AG04450 (cell line): ENCODE measurements at regions not wholly inside any gene's neighbourhood (a gene's known extent, or its start where the extent isn't known, plus 50 kb on each side); places are given as distances from the start of the nearest gene placed in this dataset.

ENCODE experiments used
- CTCF ChIA-PET: fragments of 300-600, 350-600 bp; formaldehyde crosslinking; extraction: SDS; loops from one replicate; lab custom pipeline; 2022; ENCODE audit warnings: antibody characterized with exemption, inconsistent platforms; lab: Charles Lee
- POLR2A ChIA-PET: fragments of 350-600 bp; formaldehyde crosslinking; extraction: SDS; loops from one replicate; lab custom pipeline; 2021; ENCODE audit warnings: antibody characterized with exemption, inconsistent platforms; lab: Yijun Ruan, JAX
- DNase-seq: peaks from one replicate; pipeline ENCODE4 v3.0.0-alpha.2; 2011; ENCODE audit warnings: low read depth, low spot score
- H3K27ac ChIP-seq: one replicate; pipeline ENCODE4 v1.5.1; 2012; ENCODE audit warnings: low read depth, low read length, control low read depth
- H3K27me3 ChIP-seq: one replicate; pipeline ENCODE4 v1.6.0; 2012; ENCODE audit warnings: low read length; ENCODE audit not compliant: control insufficient read depth, insufficient read depth
- H3K4me3 ChIP-seq: 2 replicates; pipeline ENCODE4 v1.5.1; 2011; ENCODE audit warnings: mild to moderate bottlenecking, low read depth, low read length, control low read depth
- H3K9me3 ChIP-seq: 2 replicates; pipeline ENCODE4 v1.5.1; 2012; ENCODE audit warnings: low read length; ENCODE audit not compliant: control insufficient read depth, insufficient read depth
- CTCF ChIP-seq: IDR thresholded peaks from 2 replicates; pipeline ENCODE4 v1.5.1; 2011; ENCODE audit warnings: low read depth, low read length, control low read depth, inconsistent platforms

GRCh38 chr21:29423099-29423870 is 124.6 kb downstream of the BACH1 start:
- Histone ChIP-seq H3K4me3 (no peak overlapping the region), H3K27ac (no peak overlapping the region), H3K27me3 (no peaks in the 10 kb centered on the region), H3K9me3 (no peaks in the 10 kb centered on the region)
- CTCF ChIA-PET, result no interaction called here
- DNase-seq, result no peak
- TF ChIP-seq CTCF, result no peak
- POLR2A ChIA-PET, result interaction anchor here (0.7 kb wide), 1 partner anchor 220 kb away, joined by 4 read pairs; no protein-coding TSS in a partner anchor

- H3K4me3 ChIP-seq, result no peak overlapping the region
- ChIA-PET CTCF (no interaction called here), POLR2A (no interaction called here)
- no peaks in the 10 kb centered on the region for H3K9me3 ChIP-seq
- no peak for TF ChIP-seq CTCF
- H3K27me3 ChIP-seq, result no peaks in the 10 kb centered on the region
- no peak overlapping the region for H3K27ac ChIP-seq
- no peak for DNase-seq
These were observed 126.0 kb downstream of the BACH1 start for GRCh38 chr21:29424728-29425127.

GRCh38 chr21:29429218-29429617 is 130.5 kb downstream of the BACH1 start:
- ChIA-PET CTCF (no interaction called here), POLR2A (no interaction called here)
- DNase-seq, result no peak
- Histone ChIP-seq H3K27ac (no peak overlapping the region), H3K27me3 (no peaks in the 10 kb centered on the region), H3K4me3 (no peak overlapping the region), H3K9me3 (no peaks in the 10 kb centered on the region)
- TF ChIP-seq CTCF, result no peak

GRCh38 chr21:29430030-29430429 is 131.3 kb downstream of the BACH1 start:
- no peak for TF ChIP-seq CTCF
- no peak overlapping the region for H3K4me3 ChIP-seq
- ChIA-PET CTCF (no interaction called here), POLR2A (no interaction called here)
- H3K27me3 ChIP-seq, result no peaks in the 10 kb centered on the region
- no peaks in the 10 kb centered on the region for H3K9me3 ChIP-seq
- no peak for DNase-seq
- H3K27ac ChIP-seq, result no peak overlapping the region

- ChIA-PET POLR2A (no interaction called here), CTCF (no interaction called here)
- Histone ChIP-seq H3K27me3 (no peaks in the 10 kb centered on the region), H3K27ac (no peak overlapping the region), H3K9me3 (no peaks in the 10 kb centered on the region), H3K4me3 (no peak overlapping the region)
- DNase-seq, result no peak
- TF ChIP-seq CTCF, result no peak
These were observed 131.9 kb downstream of the BACH1 start for GRCh38 chr21:29430576-29430975.
